ENCODE measurements at regions not wholly inside any gene's neighbourhood (a gene's known extent, or its start where the extent isn't known, plus 50 kb on each side); places are given as distances from the start of the nearest gene placed in this dataset.

GRCh38 chr15:68482246-68482645 lies 50.3 kb upstream of the ITGA11 start:
- Histone ChIP-seq H3K27ac (no peak overlapping the region), H3K9me3 (replicated peaks) (no peaks in the 10 kb centered on the region), H3K4me3 (no peak overlapping the region), H3K4me1 (replicated peaks) (peaks cover 12% of the 10 kb centered on the region), H3K36me3 (no peaks in the 10 kb centered on the region), H3K27me3 (replicated peaks) (peaks cover 5% of the 10 kb centered on the region)
- DNase-seq (ENCODE audit: low read depth in 1 of 2, low spot score in 2 of 2): peak in 1 of 2 experiments; percentile 28

- peaks cover 13% of the 10 kb centered on the region for H3K4me1 ChIP-seq (replicated peaks)
- H3K27me3 ChIP-seq (replicated peaks): no peaks in the 10 kb centered on the region; the same call in 1 of the 2 replicates
- no peaks in the 10 kb centered on the region for H3K36me3 ChIP-seq
- H3K9me3 ChIP-seq (replicated peaks): no peaks in the 10 kb centered on the region
- no peak overlapping the region for H3K4me3 ChIP-seq
- no peak for DNase-seq (ENCODE audit: low read depth in 1 of 2, low spot score in 2 of 2)
- H3K27ac ChIP-seq: no peak overlapping the region
These were observed 51.2 kb upstream of the ITGA11 start for GRCh38 chr15:68483165-68483564.

GRCh38 chr15:68484220-68484619 lies 52.3 kb upstream of the ITGA11 start:
- H3K4me1 ChIP-seq (replicated peaks): peaks cover 13% of the 10 kb centered on the region

GRCh38 chr15:68484696-68485400 lies 52.9 kb upstream of the ITGA11 start:
- no peak overlapping the region for H3K4me3 ChIP-seq
- no peaks in the 10 kb centered on the region for H3K9me3 ChIP-seq (replicated peaks)
- H3K27me3 ChIP-seq (replicated peaks): no peaks in the 10 kb centered on the region; the same call in 1 of the 2 replicates
- no peaks in the 10 kb centered on the region for H3K36me3 ChIP-seq
- no peak overlapping the region for H3K27ac ChIP-seq
- peaks cover 13% of the 10 kb centered on the region for H3K4me1 ChIP-seq (replicated peaks)
- DNase-seq (ENCODE audit: low read depth in 1 of 2, low spot score in 2 of 2): peak; percentile 58 to 67

More at GRCh38 chr15:68484220-68484619, 52.3 kb upstream of the ITGA11 start:
- Histone ChIP-seq H3K9me3 (replicated peaks) (no peaks in the 10 kb centered on the region), H3K4me3 (no peak overlapping the region), H3K36me3 (no peaks in the 10 kb centered on the region), H3K27me3 (replicated peaks) (no peaks in the 10 kb centered on the region; the same call in 1 of the 2 replicates), H3K27ac (no peak overlapping the region)
- DNase-seq (ENCODE audit: low read depth in 1 of 2, low spot score in 2 of 2): no peak

GRCh38 chr15:68485721-68486360 lies 53.9 kb upstream of the ITGA11 start:
- Histone ChIP-seq H3K27ac (no peak overlapping the region), H3K4me3 (no peak overlapping the region), H3K27me3 (replicated peaks) (no peaks in the 10 kb centered on the region; the same call in 1 of the 2 replicates), H3K9me3 (replicated peaks) (no peaks in the 10 kb centered on the region), H3K36me3 (no peaks in the 10 kb centered on the region), H3K4me1 (replicated peaks) (peaks cover 13% of the 10 kb centered on the region)
- no peak for DNase-seq (ENCODE audit: low read depth in 1 of 2, low spot score in 2 of 2)

GRCh38 chr15:68487087-68487843 lies 55.3 kb upstream of the ITGA11 start:
- H3K36me3 ChIP-seq: no peaks in the 10 kb centered on the region
- no peaks in the 10 kb centered on the region for H3K9me3 ChIP-seq (replicated peaks)
- DNase-seq (ENCODE audit: low read depth in 1 of 2, low spot score in 2 of 2): no peak
- H3K27ac ChIP-seq: no peak overlapping the region
- no peak overlapping the region for H3K4me3 ChIP-seq
- no peaks in the 10 kb centered on the region for H3K27me3 ChIP-seq (replicated peaks)
- H3K4me1 ChIP-seq (replicated peaks): peaks cover 13% of the 10 kb centered on the region

GRCh38 chr15:68488290-68488689 lies 56.3 kb upstream of the ITGA11 start:
- Histone ChIP-seq H3K4me1 (replicated peaks) (peaks cover 13% of the 10 kb centered on the region), H3K4me3 (no peak overlapping the region), H3K9me3 (replicated peaks) (no peaks in the 10 kb centered on the region), H3K27ac (no peak overlapping the region), H3K27me3 (replicated peaks) (no peaks in the 10 kb centered on the region), H3K36me3 (no peaks in the 10 kb centered on the region)
- DNase-seq (ENCODE audit: low read depth in 1 of 2, low spot score in 2 of 2): no peak

GRCh38 chr15:68488966-68489365 lies 57.0 kb upstream of the ITGA11 start:
- H3K27ac ChIP-seq: no peak overlapping the region
- H3K9me3 ChIP-seq (replicated peaks): no peaks in the 10 kb centered on the region
- no peaks in the 10 kb centered on the region for H3K36me3 ChIP-seq
- no peak for DNase-seq (ENCODE audit: low read depth in 1 of 2, low spot score in 2 of 2)
- peaks cover 13% of the 10 kb centered on the region for H3K4me1 ChIP-seq (replicated peaks)
- H3K27me3 ChIP-seq (replicated peaks): no peaks in the 10 kb centered on the region
- no peak overlapping the region for H3K4me3 ChIP-seq

- DNase-seq (ENCODE audit: low read depth in 1 of 2, low spot score in 2 of 2): no peak
- no peaks in the 10 kb centered on the region for H3K36me3 ChIP-seq
- H3K9me3 ChIP-seq (replicated peaks): no peaks in the 10 kb centered on the region
- H3K4me1 ChIP-seq (replicated peaks): peaks cover 13% of the 10 kb centered on the region
- H3K27me3 ChIP-seq (replicated peaks): no peaks in the 10 kb centered on the region
- no peak overlapping the region for H3K27ac ChIP-seq
- no peak overlapping the region for H3K4me3 ChIP-seq
These were observed 57.5 kb upstream of the ITGA11 start for GRCh38 chr15:68489421-68489820.

- H3K9me3 ChIP-seq (replicated peaks): no peaks in the 10 kb centered on the region
- H3K4me1 ChIP-seq (replicated peaks): 0 out of 2 replicates have a peak, but pooled peaks cover 3% of the 10 kb centered on the region
- no peak overlapping the region for H3K27ac ChIP-seq
- no peaks in the 10 kb centered on the region for H3K36me3 ChIP-seq
- no peaks in the 10 kb centered on the region for H3K27me3 ChIP-seq (replicated peaks)
- H3K4me3 ChIP-seq: no peak overlapping the region
- DNase-seq (ENCODE audit: low read depth in 1 of 2, low spot score in 2 of 2): no peak
These were observed 59.6 kb upstream of the ITGA11 start for GRCh38 chr15:68491415-68492106.

GRCh38 chr15:68492855-68493254 lies 60.9 kb upstream of the ITGA11 start:
- Histone ChIP-seq H3K4me3 (no peak overlapping the region), H3K36me3 (no peaks in the 10 kb centered on the region), H3K4me1 (replicated peaks) (no peaks in the 10 kb centered on the region), H3K9me3 (replicated peaks) (no peaks in the 10 kb centered on the region), H3K27me3 (replicated peaks) (no peaks in the 10 kb centered on the region), H3K27ac (no peak overlapping the region)
- DNase-seq (ENCODE audit: low read depth in 1 of 2, low spot score in 2 of 2): no peak

- no peaks in the 10 kb centered on the region for H3K4me1 ChIP-seq (replicated peaks)
- no peak for DNase-seq (ENCODE audit: low read depth in 1 of 2, low spot score in 2 of 2)
- H3K27me3 ChIP-seq (replicated peaks): no peaks in the 10 kb centered on the region
- no peak overlapping the region for H3K4me3 ChIP-seq
- H3K36me3 ChIP-seq: no peaks in the 10 kb centered on the region
- no peak overlapping the region for H3K27ac ChIP-seq
- H3K9me3 ChIP-seq (replicated peaks): no peaks in the 10 kb centered on the region
These were observed 61.7 kb upstream of the ITGA11 start for GRCh38 chr15:68493629-68494028.

GRCh38 chr15:68494573-68495110 lies 62.7 kb upstream of the ITGA11 start:
- Histone ChIP-seq H3K27ac (no peak overlapping the region), H3K4me3 (no peak overlapping the region), H3K36me3 (no peaks in the 10 kb centered on the region), H3K27me3 (replicated peaks) (no peaks in the 10 kb centered on the region), H3K4me1 (replicated peaks) (no peaks in the 10 kb centered on the region), H3K9me3 (replicated peaks) (no peaks in the 10 kb centered on the region)
- no peak for DNase-seq (ENCODE audit: low read depth in 1 of 2, low spot score in 2 of 2)
